Stomach (tissue), 8 donors: ENCODE measurements at regions not wholly inside any gene's neighbourhood (a gene's known extent, or its start where the extent isn't known, plus 50 kb on each side); places are given as distances from the start of the nearest gene placed in this dataset.

Source experiments
- DNase-seq, 2 donors: peaks; one replicate each; pipeline versions ENCODE4 v3.0.0 to v3.0.0-alpha.2; 2013 to 2019
- H3K27ac ChIP-seq, 5 donors: fragments of 200-600 bp in 4 of 5; sonication (generic) in 4 of 5; one replicate each; pipeline ENCODE4 v1.5.1; 2013 to 2019; ENCODE audit warnings: mild to moderate bottlenecking in 1 of 5, moderate library complexity in 1 of 5
- H3K27me3 ChIP-seq, 3 donors: fragments of 200-600 bp; sonication (generic); one replicate each; pipeline ENCODE4 v1.5.1; 2017 to 2019; ENCODE audit warnings: mixed run types in 1 of 3
- H3K36me3 ChIP-seq, 4 donors: fragments of 200-600 bp; sonication (generic); 1 replicate in 3 of 4; 2 replicates in 1 of 4; pipeline ENCODE4 v1.5.1; 2016 to 2019
- H3K4me1 ChIP-seq, 4 donors: fragments of 200-600 bp; sonication (generic); one replicate each; pipeline ENCODE4 v1.5.1; 2016 to 2019
- H3K4me3 ChIP-seq, 4 donors: fragments of 200-600 bp; sonication (generic) in 3 of 4; one replicate each; pipeline ENCODE4 v1.5.1; 2016 to 2019; ENCODE audit warnings: mild to moderate bottlenecking in 1 of 4
- H3K9me3 ChIP-seq, 4 donors: fragments of 200-600 bp; sonication (generic); one replicate each; pipeline ENCODE4 v1.5.1; 2016 to 2019
- CTCF ChIP-seq, 7 experiments: fragments of 450-650 bp in 4 of 7; fragments of 200-600 bp in 3 of 7; sonication (generic) in 3 of 7; IDR thresholded peaks; one replicate each; pipeline ENCODE4 v1.5.1; 2016 to 2019; ENCODE audit warnings: antibody characterized with exemption in 7 of 7, control low read depth in 2 of 7, mild to moderate bottlenecking in 1 of 7
- EP300 ChIP-seq: sonication (generic); formaldehyde crosslinking; IDR thresholded peaks from one replicate; pipeline ENCODE4 v1.6.1; 2017; ENCODE audit warnings: antibody characterized with exemption
- POLR2A ChIP-seq, 4 donors: fragments of 450-650 bp; IDR thresholded peaks; one replicate each; pipeline ENCODE4 v1.6.1; 2016; ENCODE audit warnings: antibody characterized with exemption in 4 of 4, control low read depth in 2 of 4, mild to moderate bottlenecking in 1 of 4, moderate library complexity in 1 of 4
- POLR2AphosphoS5 ChIP-seq, 3 donors: sonication (generic); formaldehyde crosslinking; IDR thresholded peaks; one replicate each; pipeline ENCODE4 v1.6.1; 2016; ENCODE audit warnings: antibody characterized with exemption in 3 of 3
- WGBS, 5 donors: extraction: QIAGEN DNeasy Blood & Tissue Kit in 3 of 5; methylation state at CpG; one replicate each; pipeline versions ENCODE4 v1.1.5 to v1.1.7; 2013 to 2018; 5-methylcytosine and 5-hydroxymethylcytosine counted together
- intact Hi-C: fragments of 100-400 bp; cut with DNase I; formaldehyde crosslinking; loops from one replicate; pipeline ENCODE4 v1.15.1; 2023; ENCODE audit warnings: low total_unique reads
- donor health status: healthy with polysubstance abuse.
- donor health status: Bipolar disorder and iron deficiency.
- donor health status: healthy.

GRCh38 chrX:147468600-147468999, 443.1 kb upstream of the FMR1 start:
- Histone ChIP-seq H3K36me3 (no peaks in the 10 kb centered on the region), H3K4me3 (no peak overlapping the region), H3K9me3 (no peaks in the 10 kb centered on the region), H3K27me3 (no peaks in the 10 kb centered on the region), H3K27ac (no peak overlapping the region), H3K4me1 (no peaks in the 10 kb centered on the region)
- WGBS, 5 donors, result 46 to 68% (median 63%) methylated on average over 4 of the region's 4 CpGs
- intact Hi-C loops, result no loop called here
- no peak for TF ChIP-seq POLR2AphosphoS5 (IDR thresholded peaks at IDR 0.05)
- TF ChIP-seq CTCF (IDR thresholded peaks at IDR 0.05), result no peak
- no peak for TF ChIP-seq EP300
- no peak for TF ChIP-seq POLR2A (IDR thresholded peaks at IDR 0.05)
- no peak for DNase-seq

GRCh38 chrX:147476008-147476407, 435.7 kb upstream of the FMR1 start:
- no peak overlapping the region for H3K27ac ChIP-seq
- no peak overlapping the region for H3K4me3 ChIP-seq
- peaks cover 0 to 7% (median 0%) of the 10 kb centered on the region in 4 donors for H3K9me3 ChIP-seq
- no peaks in the 10 kb centered on the region for H3K27me3 ChIP-seq
- intact Hi-C loops, result no loop called here
- peak in 1 of 2 donors; percentile 22 for DNase-seq
- TF ChIP-seq POLR2AphosphoS5 (IDR thresholded peaks at IDR 0.05) (no peak), CTCF (IDR thresholded peaks at IDR 0.05) (no peak), EP300 (no peak), POLR2A (IDR thresholded peaks at IDR 0.05) (no peak)
- no peaks in the 10 kb centered on the region for H3K4me1 ChIP-seq
- H3K36me3 ChIP-seq, result no peaks in the 10 kb centered on the region
- 15 to 31% (median 24%) methylated on average over 7 of the region's 7 CpGs for WGBS, 5 donors

- H3K4me1 ChIP-seq, result no peaks in the 10 kb centered on the region
- H3K27ac ChIP-seq, result no peak overlapping the region
- 81 to 95% (median 83%) methylated on average over 2 of the region's 2 CpGs for WGBS, 5 donors
- intact Hi-C loops, result no loop called here
- H3K27me3 ChIP-seq, result no peaks in the 10 kb centered on the region
- no peak for DNase-seq
- no peak for TF ChIP-seq POLR2A (IDR thresholded peaks at IDR 0.05)
- no peak for TF ChIP-seq POLR2AphosphoS5 (IDR thresholded peaks at IDR 0.05)
- TF ChIP-seq EP300, result no peak
- no peak for TF ChIP-seq CTCF (IDR thresholded peaks at IDR 0.05)
- no peak overlapping the region for H3K4me3 ChIP-seq
- H3K9me3 ChIP-seq, result peaks cover 0 to 7% (median 0%) of the 10 kb centered on the region in 4 donors
- H3K36me3 ChIP-seq, result no peaks in the 10 kb centered on the region
Measured at GRCh38 chrX:147478899-147479298, 432.8 kb upstream of the FMR1 start.

GRCh38 chrX:147485207-147485606, 426.5 kb upstream of the FMR1 start:
- no peak for DNase-seq
- H3K4me3 ChIP-seq, result no peak overlapping the region
- no peak overlapping the region for H3K27ac ChIP-seq
- 80 to 100% (median 100%) methylated on average over 1 to 2 of the region's 2 CpGs for WGBS, 5 donors
- H3K36me3 ChIP-seq, result no peaks in the 10 kb centered on the region
- H3K27me3 ChIP-seq, result no peaks in the 10 kb centered on the region
- intact Hi-C loops, result no loop called here
- no peaks in the 10 kb centered on the region for H3K4me1 ChIP-seq
- TF ChIP-seq EP300 (no peak), CTCF (IDR thresholded peaks at IDR 0.05) (no peak), POLR2AphosphoS5 (IDR thresholded peaks at IDR 0.05) (no peak), POLR2A (IDR thresholded peaks at IDR 0.05) (no peak)
- peaks cover 0 to 4% (median 0%) of the 10 kb centered on the region in 4 donors for H3K9me3 ChIP-seq
